ENCODE measurements at regions not wholly inside any gene's neighbourhood (a gene's known extent, or its start where the extent isn't known, plus 50 kb on each side); places are given as distances from the start of the nearest gene placed in this dataset.
A peak's percentile ranks its signal among the peaks of the same experiment; 100 is the strongest.
"Not testable (repeated sequence)": the region's sequence is repeated elsewhere in the genome, so short reads cannot be mapped to it uniquely, and the experiment has no call there.

DNA sequence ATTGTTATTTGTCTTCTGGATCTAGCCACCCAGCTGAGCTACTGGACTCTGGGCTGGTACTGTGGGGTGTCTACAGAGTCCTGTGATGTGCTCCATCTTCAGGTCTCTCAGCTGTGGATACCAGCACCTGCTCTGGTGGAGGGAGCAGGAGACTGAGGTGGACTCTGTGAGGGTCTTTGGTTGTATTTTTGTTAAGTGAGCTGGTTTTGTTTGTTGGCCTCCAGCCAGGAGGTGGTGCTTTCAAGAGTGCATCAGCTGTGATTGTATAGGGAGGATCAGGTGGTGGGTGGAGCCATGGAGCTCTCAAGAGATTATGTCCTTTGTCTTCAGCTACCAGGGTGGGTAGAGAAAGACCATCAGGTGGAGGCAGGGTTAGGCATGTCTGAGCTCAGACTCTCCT is 56.8 kb upstream of the ARHGEF7 start:
- not testable (repeated sequence) for FAIRE-seq; H3K79me1 ChIP-seq (ENCODE audit: low read depth, low read length); H3K27ac ChIP-seq (ENCODE audit: low read depth, low read length); H2AFZ ChIP-seq (ENCODE audit: low read length); H3K4ac ChIP-seq (replicated peaks; ENCODE audit: insufficient read length, low read depth, low read length); H3K9ac ChIP-seq (replicated peaks in 1 of 4; ENCODE audit: extremely low read depth in 1 of 4, low read depth in 3 of 4, low read length in 3 of 4); H3K4me2 ChIP-seq (ENCODE audit: insufficient read depth in 1 of 2, low read depth in 2 of 2, low read length in 2 of 2); DNase-seq (ENCODE audit: low read depth in 1 of 2, low spot score in 2 of 2); H2BK15ac ChIP-seq (ENCODE audit: low read length); H3K23me2 ChIP-seq (ENCODE audit: low read depth, low read length); H2BK120ac ChIP-seq (replicated peaks; ENCODE audit: low read depth, low read length); H4K91ac ChIP-seq (replicated peaks; ENCODE audit: insufficient read length, low read length); H3K36me3 ChIP-seq (ENCODE audit: control insufficient read depth in 2 of 4, insufficient read depth in 4 of 4, low read length in 3 of 4); H2BK5ac ChIP-seq (ENCODE audit: low read depth, low read length); H4K20me1 ChIP-seq (replicated peaks in 1 of 2; ENCODE audit: control insufficient read depth in 1 of 2, insufficient read depth in 2 of 2, low read length in 2 of 2); H3K27me3 ChIP-seq (replicated peaks in 1 of 4; ENCODE audit: control insufficient read depth in 3 of 4, extremely low read depth in 1 of 4, insufficient read depth in 3 of 4, low read length in 3 of 4); H3K79me2 ChIP-seq (ENCODE audit: control insufficient read depth in 1 of 2, insufficient read depth in 2 of 2, low read length in 2 of 2); H4K8ac ChIP-seq (ENCODE audit: extremely low read depth, insufficient read depth, low read length); H3K18ac ChIP-seq (ENCODE audit: extremely low read depth, low read length); H3K56ac ChIP-seq (replicated peaks; ENCODE audit: insufficient read length, low read depth, low read length); H2BK20ac ChIP-seq (ENCODE audit: low read length); H3K4me1 ChIP-seq (replicated peaks in 1 of 4; ENCODE audit: control insufficient read depth in 3 of 4, insufficient read depth in 4 of 4, low read length in 3 of 4); H3K9me3 ChIP-seq (ENCODE audit: insufficient read depth in 2 of 2, low read depth in 1 of 2, low read length in 1 of 2); H4K5ac ChIP-seq (ENCODE audit: insufficient read length, low read depth, low read length); H3K23ac ChIP-seq (ENCODE audit: insufficient read length); H3K14ac ChIP-seq (ENCODE audit: insufficient read length); H2AK5ac ChIP-seq (ENCODE audit: low read depth, low read length); H3K4me3 ChIP-seq (ENCODE audit: extremely low read depth in 1 of 4, insufficient read depth in 2 of 4, low read depth in 3 of 4, low read length in 4 of 4)
- ChIA-PET CTCF (ENCODE audit: partially characterized antibody) (interaction anchor here (0.6 to 4.4 kb wide), 3 partner anchors 10 to 371 kb away, joined by 3 to 26 read pairs (median 4); no protein-coding TSS in a partner anchor), POLR2A (ENCODE audit: partially characterized antibody) (interaction anchor here (0.6 kb wide), 1 partner anchor 154 kb away, joined by 3 read pairs; no protein-coding TSS in a partner anchor)
- H2BK12ac ChIP-seq (ENCODE audit: low read depth, low read length): 0 out of 2 replicates have a peak overlapping the region, but pooled peaks have one; percentile 77

DNA sequence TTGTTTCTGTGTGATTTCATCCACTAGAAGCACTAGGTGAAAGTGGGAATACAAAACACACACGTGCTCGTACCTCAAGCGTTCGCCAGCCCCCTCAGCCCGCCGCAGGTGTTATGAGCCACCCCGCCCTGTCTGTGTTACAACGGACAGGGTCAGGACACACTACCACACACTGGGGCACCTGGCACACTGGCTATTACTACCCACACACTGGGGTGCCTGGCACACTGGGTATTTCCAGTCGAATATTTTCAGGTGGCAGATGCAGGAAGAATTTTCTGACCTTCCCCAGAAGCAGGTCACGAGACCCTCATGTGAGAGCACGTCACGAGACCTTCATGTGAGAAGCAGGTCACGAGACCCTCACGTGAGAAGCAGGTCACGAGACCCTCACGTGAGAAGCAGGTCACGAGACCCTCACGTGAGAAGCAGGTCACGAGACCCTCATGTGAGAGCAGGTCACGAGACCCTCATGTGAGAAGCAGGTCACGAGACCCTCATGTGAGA is 63.3 kb upstream of the ARHGEF7 start:
- H3K4me1 ChIP-seq (replicated peaks in 1 of 4; ENCODE audit: control insufficient read depth in 3 of 4, insufficient read depth in 4 of 4, low read length in 3 of 4); H3K9me3 ChIP-seq (ENCODE audit: insufficient read depth in 2 of 2, low read depth in 1 of 2, low read length in 1 of 2); H3K4ac ChIP-seq (replicated peaks; ENCODE audit: insufficient read length, low read depth, low read length); H3K23ac ChIP-seq (ENCODE audit: insufficient read length); H2BK20ac ChIP-seq (ENCODE audit: low read length); H3K4me2 ChIP-seq (ENCODE audit: insufficient read depth in 1 of 2, low read depth in 2 of 2, low read length in 2 of 2); H4K20me1 ChIP-seq (replicated peaks in 1 of 2; ENCODE audit: control insufficient read depth in 1 of 2, insufficient read depth in 2 of 2, low read length in 2 of 2); H3K79me2 ChIP-seq (ENCODE audit: control insufficient read depth in 1 of 2, insufficient read depth in 2 of 2, low read length in 2 of 2); H3K18ac ChIP-seq (ENCODE audit: extremely low read depth, low read length); H3K79me1 ChIP-seq (ENCODE audit: low read depth, low read length); H3K4me3 ChIP-seq (ENCODE audit: extremely low read depth in 1 of 4, insufficient read depth in 2 of 4, low read depth in 3 of 4, low read length in 4 of 4); H3K56ac ChIP-seq (replicated peaks; ENCODE audit: insufficient read length, low read depth, low read length); H3K36me3 ChIP-seq (ENCODE audit: control insufficient read depth in 2 of 4, insufficient read depth in 4 of 4, low read length in 3 of 4); FAIRE-seq; H4K5ac ChIP-seq (ENCODE audit: insufficient read length, low read depth, low read length); H2AK5ac ChIP-seq (ENCODE audit: low read depth, low read length); H3K27ac ChIP-seq (ENCODE audit: low read depth, low read length); H2BK15ac ChIP-seq (ENCODE audit: low read length); H4K8ac ChIP-seq (ENCODE audit: extremely low read depth, insufficient read depth, low read length); H3K9ac ChIP-seq (replicated peaks in 1 of 4; ENCODE audit: extremely low read depth in 1 of 4, low read depth in 3 of 4, low read length in 3 of 4); POLR2A ChIA-PET (ENCODE audit: partially characterized antibody); H2BK12ac ChIP-seq (ENCODE audit: low read depth, low read length); H2AFZ ChIP-seq (ENCODE audit: low read length); H3K23me2 ChIP-seq (ENCODE audit: low read depth, low read length); H3K27me3 ChIP-seq (replicated peaks in 1 of 4; ENCODE audit: control insufficient read depth in 3 of 4, extremely low read depth in 1 of 4, insufficient read depth in 3 of 4, low read length in 3 of 4); H2BK120ac ChIP-seq (replicated peaks; ENCODE audit: low read depth, low read length); H2BK5ac ChIP-seq (ENCODE audit: low read depth, low read length); H3K14ac ChIP-seq (ENCODE audit: insufficient read length); H4K91ac ChIP-seq (replicated peaks; ENCODE audit: insufficient read length, low read length): not testable (repeated sequence)
- peak in 1 of 2 experiments; percentile 23 for DNase-seq (ENCODE audit: low read depth in 1 of 2, low spot score in 2 of 2)
- 95% methylated on average over 16 of the region's 21 CpGs; no CpG with 5 or more reads in 1 of the 2 experiments for WGBS, 2 experiments (ENCODE audit: extremely low coverage in 1 of 2, insufficient coverage in 1 of 2, insufficient read length in 1 of 2, insufficient replicate concordance in 2 of 2, low coverage in 1 of 2, low lambda C conversion rate in 2 of 2, missing lambda C conversion rate in 1 of 2)
- CTCF ChIA-PET (ENCODE audit: partially characterized antibody): interaction anchor here (1.0 to 4.6 kb wide), 4 partner anchors 9 to 108 kb away, joined by 3 to 33 read pairs (median 12); no protein-coding TSS in a partner anchor

All from H1 (cell line).